NCI-H1930 (cell line): ENCODE measurements at regions not wholly inside any gene's neighbourhood (a gene's known extent, or its start where the extent isn't known, plus 50 kb on each side); places are given as distances from the start of the nearest gene placed in this dataset.

Experiments
- DNase-seq, 2 experiments: peaks; one replicate each; lab custom pipeline; 2025; lab: John Stamatoyannopoulos, UW

GRCh38 chr6:50637267-50637666, 76.1 kb upstream of the TFAP2D start:
- no peak for DNase-seq

DNA sequence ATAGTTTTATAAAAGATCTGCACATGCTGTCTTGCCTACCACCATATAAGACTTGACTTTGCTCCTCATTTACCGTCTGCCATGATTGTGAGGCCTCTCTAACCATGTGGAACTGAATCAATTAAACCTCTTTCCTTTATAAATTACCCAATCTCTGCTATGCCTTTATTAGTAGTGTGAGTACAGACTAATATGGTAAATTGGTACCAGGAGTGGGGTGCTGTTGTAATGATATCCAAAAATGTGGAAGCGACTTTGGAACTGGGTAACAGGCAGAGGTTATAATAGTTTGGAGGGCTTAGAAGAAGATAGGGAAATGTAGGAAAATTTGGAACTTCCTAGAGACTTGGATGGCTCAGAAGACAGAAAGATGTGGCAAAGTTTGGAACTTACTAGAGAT, 64.2 kb upstream of the TFAP2D start:
- DNase-seq, result no peak

DNA sequence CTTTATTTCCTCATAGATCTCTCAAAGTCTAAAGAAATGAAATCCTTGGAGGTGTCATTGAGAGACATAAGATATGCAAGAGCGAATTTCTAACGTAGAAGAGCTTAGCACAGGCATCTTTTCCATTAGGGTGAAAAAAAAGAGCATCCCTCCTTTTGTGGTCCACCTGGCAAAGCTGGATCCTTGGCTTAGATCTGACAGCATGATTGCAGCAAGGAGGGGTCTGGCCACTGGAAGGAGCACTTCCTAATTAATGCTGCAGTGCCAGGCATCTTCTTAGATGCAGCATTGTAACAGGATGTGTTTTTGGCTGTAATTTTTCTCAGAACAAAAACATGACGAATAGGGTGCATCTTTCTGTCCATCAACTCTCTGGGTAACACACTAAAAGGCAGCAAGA, 60.1 kb upstream of the TFAP2D start:
- no peak for DNase-seq

GRCh38 chr6:50654155-50654554, 59.2 kb upstream of the TFAP2D start:
- no peak for DNase-seq

DNA sequence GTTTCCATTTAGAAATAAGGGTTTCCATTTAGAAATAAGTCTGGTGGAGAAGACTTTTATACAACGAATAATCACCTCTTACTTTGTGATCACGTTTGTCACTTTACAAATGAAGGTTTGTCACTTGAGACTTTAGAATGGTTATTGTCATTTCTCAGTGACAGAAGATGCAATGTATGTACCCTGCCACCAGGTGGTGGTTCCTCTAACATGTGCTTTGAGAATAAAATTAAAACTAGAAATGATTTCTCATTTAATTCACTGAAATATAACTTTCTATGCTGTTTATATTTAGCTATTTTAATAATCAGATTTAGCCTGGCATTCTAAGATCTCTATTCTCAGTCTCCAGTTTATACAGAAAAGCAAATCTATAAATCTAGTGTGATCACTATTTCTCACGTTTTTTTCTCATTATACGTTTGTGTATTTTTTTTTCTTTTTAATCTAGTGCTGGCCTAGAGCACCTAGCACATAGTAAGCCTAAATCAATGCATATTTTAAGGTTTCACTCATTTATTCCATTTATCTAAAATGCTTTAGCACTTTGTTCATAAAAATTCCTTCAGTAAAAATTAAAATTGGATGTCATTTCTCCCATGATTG, 57.4 kb upstream of the TFAP2D start:
- DNase-seq, result no peak

DNA sequence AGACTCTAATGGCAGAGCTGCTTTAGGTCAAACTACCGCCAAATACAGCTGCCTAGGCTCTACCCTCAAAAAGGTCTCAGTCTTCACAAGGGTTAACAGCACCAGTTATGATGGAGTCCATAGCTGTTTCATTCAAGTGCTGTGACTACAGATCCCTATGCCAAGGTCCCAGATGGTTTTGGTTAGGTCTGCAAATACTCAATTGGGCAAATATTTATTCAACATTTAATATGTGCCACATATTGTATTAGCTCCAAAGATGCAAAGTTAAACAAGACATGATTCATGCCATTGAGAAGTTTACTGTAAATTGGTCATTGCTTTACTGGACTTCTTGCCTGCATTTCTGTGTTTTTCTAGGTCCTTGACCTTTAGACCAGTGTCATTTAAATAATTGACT, 55.8 kb upstream of the TFAP2D start:
- no peak for DNase-seq

- no peak for DNase-seq
These were observed 54.8 kb upstream of the TFAP2D start for GRCh38 chr6:50658561-50658960.

DNA sequence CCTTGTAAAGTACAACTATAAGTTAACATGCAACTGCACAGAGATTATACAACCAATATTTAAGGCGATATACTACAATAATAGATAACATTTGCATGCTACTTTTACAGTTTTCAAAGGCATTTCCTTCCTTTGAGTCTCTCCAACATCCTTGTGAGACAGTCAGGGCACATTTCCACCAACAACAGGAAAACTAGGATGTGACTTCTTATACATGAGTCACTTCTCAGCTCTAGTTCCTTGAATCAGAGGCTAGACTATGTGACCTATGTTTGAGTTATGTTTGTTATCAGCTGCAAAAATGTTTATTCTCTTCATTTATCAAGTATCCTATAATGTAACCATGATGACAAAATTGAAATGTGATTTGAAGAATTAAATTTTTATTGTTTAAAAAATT, 51.7 kb upstream of the TFAP2D start:
- DNase-seq, result no peak
